T47D (cell line): ENCODE measurements at regions not wholly inside any gene's neighbourhood (a gene's known extent, or its start where the extent isn't known, plus 50 kb on each side); places are given as distances from the start of the nearest gene placed in this dataset.
"Not testable (repeated sequence)": the region's sequence is repeated elsewhere in the genome, so short reads cannot be mapped to it uniquely, and the experiment has no call there.

ENCODE experiments used
- DNase-seq, 2 experiments: peaks; one replicate each; pipeline versions ENCODE4 v3.0.0 to v3.0.0-alpha.2; 2011 to 2012; ENCODE audit warnings: low read depth in 1 of 2, low spot score in 1 of 2
- JUND ChIP-seq: IDR thresholded peaks from 2 replicates; pipeline ENCODE4 v1.6.1; 2012; ENCODE audit warnings: low read depth
- in situ Hi-C: cut with HindIII; loops from 2 replicates; pipeline ENCODE4 v1.10.0; 2016; ENCODE audit warnings: low sequenced_read_pairs, low pct_unique_long_range_greater_than_20kb

- in situ Hi-C loops, result no loop called here
- DNase-seq, result no peak
- TF ChIP-seq JUND, result no peak
Observed at GRCh38 chr10:36003031-36003600, 361.0 kb upstream of the FZD8 start.

- no peak for DNase-seq
- no peak for TF ChIP-seq JUND
- in situ Hi-C loops, result no loop called here
Observed at GRCh38 chr10:36002445-36002844, 360.3 kb upstream of the FZD8 start.

- in situ Hi-C loops, DNase-seq: not testable (repeated sequence)
Observed at GRCh38 chr10:36000754-36001153, 358.7 kb upstream of the FZD8 start.

- TF ChIP-seq JUND, result no peak
- in situ Hi-C loops, result no loop called here
- no peak for DNase-seq
Observed at GRCh38 chr10:35998026-35998425, 355.9 kb upstream of the FZD8 start.

GRCh38 chr10:35995485-35995884, 353.4 kb upstream of the FZD8 start:
- no peak for TF ChIP-seq JUND
- no peak for DNase-seq
- in situ Hi-C loops, result no loop called here

GRCh38 chr10:35993591-35994515, 351.8 kb upstream of the FZD8 start:
- in situ Hi-C loops, result no loop called here
- no peak for TF ChIP-seq JUND
- DNase-seq, result no peak

GRCh38 chr10:35992107-35992506, 350.0 kb upstream of the FZD8 start:
- TF ChIP-seq JUND, result no peak
- no peak for DNase-seq
- in situ Hi-C loops, result no loop called here

- no peak for TF ChIP-seq JUND
- no peak for DNase-seq
- in situ Hi-C loops, result no loop called here
Observed at GRCh38 chr10:35986756-35987502, 344.8 kb upstream of the FZD8 start.

- no peak for TF ChIP-seq JUND
- DNase-seq, result no peak
- in situ Hi-C loops, result no loop called here
Observed at GRCh38 chr10:35979116-35979515, 337.0 kb upstream of the FZD8 start.

- in situ Hi-C loops, DNase-seq: not testable (repeated sequence)
Observed at GRCh38 chr10:35973912-35974591, 332.0 kb upstream of the FZD8 start.

- TF ChIP-seq JUND, result no peak
- DNase-seq, result no peak
- in situ Hi-C loops, result no loop called here
Observed at GRCh38 chr10:35972275-35972674, 330.2 kb upstream of the FZD8 start.

- TF ChIP-seq JUND, result no peak
- no peak for DNase-seq
- in situ Hi-C loops, result no loop called here
Observed at GRCh38 chr10:35971397-35971796, 329.3 kb upstream of the FZD8 start.
